Endothelial cell (in vitro differentiated cells): ENCODE measurements at regions not wholly inside any gene's neighbourhood (a gene's known extent, or its start where the extent isn't known, plus 50 kb on each side); places are given as distances from the start of the nearest gene placed in this dataset.

ENCODE experiments used
- DNase-seq: peaks from one replicate; pipeline ENCODE4 v3.0.0; 2021; ENCODE audit warnings: low spot score
- H3K27ac Mint-ChIP-seq: one replicate; pipeline ENCODE4 v1.8.0; 2021; ENCODE audit warnings: mixed read lengths, inconsistent platforms; ENCODE audit not compliant: unreplicated experiment
- H3K27me3 Mint-ChIP-seq: one replicate; pipeline ENCODE4 v1.8.0; 2021; ENCODE audit warnings: mild to moderate bottlenecking, moderate library complexity, mixed read lengths, inconsistent platforms; ENCODE audit not compliant: unreplicated experiment
- H3K36me3 Mint-ChIP-seq: one replicate; pipeline ENCODE4 v1.8.0; 2021; ENCODE audit warnings: mild to moderate bottlenecking, low read depth, mixed read lengths, inconsistent platforms; ENCODE audit not compliant: unreplicated experiment
- H3K4me1 Mint-ChIP-seq: one replicate; pipeline ENCODE4 v1.8.0; 2021; ENCODE audit warnings: mild to moderate bottlenecking, mixed read lengths, inconsistent platforms; ENCODE audit not compliant: unreplicated experiment
- H3K4me3 Mint-ChIP-seq: one replicate; pipeline ENCODE4 v1.8.0; 2021; ENCODE audit warnings: mild to moderate bottlenecking, mixed read lengths, inconsistent platforms; ENCODE audit not compliant: unreplicated experiment
- H3K9me3 Mint-ChIP-seq: one replicate; pipeline ENCODE4 v1.8.0; 2021; ENCODE audit warnings: mixed read lengths, inconsistent platforms; ENCODE audit not compliant: unreplicated experiment
- CTCF ChIP-seq: fragments of 200-600 bp; sonication (generic); IDR thresholded peaks from one replicate; pipeline ENCODE4 v1.5.0; 2021; ENCODE audit warnings: antibody characterized with exemption; ENCODE audit not compliant: unreplicated experiment

- Mint-ChIP-seq H3K4me1 (no peaks in the 10 kb centered on the region), H3K9me3 (no peaks in the 10 kb centered on the region), H3K27ac (no peak overlapping the region), H3K36me3 (no peaks in the 10 kb centered on the region), H3K27me3 (no peaks in the 10 kb centered on the region), H3K4me3 (no peak overlapping the region)
- DNase-seq: no peak
- TF ChIP-seq CTCF: no peak
Observed at GRCh38 chr9:71582347-71582746, 186.0 kb downstream of the CEMIP2 start.

GRCh38 chr9:71581101-71581500, 187.2 kb downstream of the CEMIP2 start:
- no peak for DNase-seq
- Mint-ChIP-seq H3K4me3 (no peak overlapping the region), H3K36me3 (no peaks in the 10 kb centered on the region), H3K9me3 (no peaks in the 10 kb centered on the region), H3K27ac (no peak overlapping the region), H3K4me1 (no peaks in the 10 kb centered on the region), H3K27me3 (no peaks in the 10 kb centered on the region)
- no peak for TF ChIP-seq CTCF

- DNase-seq: no peak
- H3K4me3 Mint-ChIP-seq: no peak overlapping the region
- no peak for TF ChIP-seq CTCF
- no peaks in the 10 kb centered on the region for H3K27me3 Mint-ChIP-seq
- H3K36me3 Mint-ChIP-seq: no peaks in the 10 kb centered on the region
- no peaks in the 10 kb centered on the region for H3K9me3 Mint-ChIP-seq
- H3K4me1 Mint-ChIP-seq: peaks cover 3% of the 10 kb centered on the region
- no peak overlapping the region for H3K27ac Mint-ChIP-seq
Observed at GRCh38 chr9:71571186-71571585, 197.1 kb downstream of the CEMIP2 start.

- Mint-ChIP-seq H3K36me3 (no peaks in the 10 kb centered on the region), H3K27ac (no peak overlapping the region), H3K4me1 (peaks cover 3% of the 10 kb centered on the region), H3K4me3 (no peak overlapping the region), H3K27me3 (no peaks in the 10 kb centered on the region), H3K9me3 (no peaks in the 10 kb centered on the region)
- DNase-seq: no peak
- no peak for TF ChIP-seq CTCF
Observed at GRCh38 chr9:71567890-71568289, 200.4 kb downstream of the CEMIP2 start.

GRCh38 chr9:71562140-71562539, 206.2 kb downstream of the CEMIP2 start:
- DNase-seq: no peak
- Mint-ChIP-seq H3K9me3 (no peaks in the 10 kb centered on the region), H3K27me3 (peaks cover 2% of the 10 kb centered on the region), H3K4me1 (peaks cover 3% of the 10 kb centered on the region), H3K36me3 (no peaks in the 10 kb centered on the region), H3K27ac (no peak overlapping the region), H3K4me3 (no peak overlapping the region)
- no peak for TF ChIP-seq CTCF
